H9 (cell line): ENCODE measurements at regions not wholly inside any gene's neighbourhood (a gene's known extent, or its start where the extent isn't known, plus 50 kb on each side); places are given as distances from the start of the nearest gene placed in this dataset.

Experiments used
- DNase-seq: peaks from one replicate; pipeline ENCODE4 v3.0.0-alpha.2; 2017
- H2AFZ ChIP-seq: one replicate; pipeline ENCODE4 v1.6.1; 2013; ENCODE audit warnings: mild to moderate bottlenecking, low read length, control low read depth, moderate library complexity
- H2AK5ac ChIP-seq: 2 replicates; pipeline ENCODE4 v1.6.1; 2013; ENCODE audit warnings: low read length, control low read depth, mixed read lengths; ENCODE audit not compliant: insufficient read length
- H2BK120ac ChIP-seq: one replicate; pipeline ENCODE4 v1.6.1; 2013; ENCODE audit warnings: low read depth, mild to moderate bottlenecking, low read length, control low read depth, inconsistent platforms; ENCODE audit not compliant: poor library complexity, severe bottlenecking
- H2BK12ac ChIP-seq: 2 replicates; pipeline ENCODE4 v1.6.1; 2013; ENCODE audit warnings: low read length, control low read depth, mixed read lengths, low read depth; ENCODE audit not compliant: insufficient read length
- H2BK15ac ChIP-seq: 2 replicates; pipeline ENCODE4 v1.6.1; 2013; ENCODE audit warnings: low read depth, low read length, control low read depth
- H2BK20ac ChIP-seq: one replicate; pipeline ENCODE4 v1.6.1; 2013; ENCODE audit warnings: low read depth, mild to moderate bottlenecking, low read length, control low read depth, inconsistent platforms; ENCODE audit not compliant: poor library complexity, severe bottlenecking
- H2BK5ac ChIP-seq: 2 replicates; pipeline ENCODE4 v1.6.1; 2013; ENCODE audit warnings: low read length, control low read depth, mixed read lengths; ENCODE audit not compliant: insufficient read length
- H3K14ac ChIP-seq: 2 replicates; pipeline ENCODE4 v1.6.1; 2013; ENCODE audit warnings: low read length, control low read depth; ENCODE audit not compliant: insufficient read depth
- H3K18ac ChIP-seq: 2 replicates; pipeline ENCODE4 v1.6.1; 2013; ENCODE audit warnings: low read depth, mild to moderate bottlenecking, mixed read lengths, low read length, control low read depth; ENCODE audit not compliant: insufficient read length
- H3K23ac ChIP-seq: 2 replicates; pipeline ENCODE4 v1.6.1; 2013; ENCODE audit warnings: low read length, control low read depth, mixed read lengths, low read depth; ENCODE audit not compliant: insufficient read length
- H3K23me2 ChIP-seq: 2 replicates; pipeline ENCODE4 v1.6.1; 2013; ENCODE audit warnings: low read depth, mild to moderate bottlenecking, mixed read lengths, low read length, control low read depth; ENCODE audit not compliant: insufficient read length, poor library complexity, severe bottlenecking
- H3K27ac ChIP-seq: 2 replicates; pipeline ENCODE4 v1.5.1; 2013; ENCODE audit warnings: low read length, control low read depth, mixed read lengths, low read depth; ENCODE audit not compliant: insufficient read length
- H3K27me3 ChIP-seq: 2 replicates; pipeline ENCODE4 v1.6.1; 2013; ENCODE audit warnings: low read length, control low read depth, inconsistent platforms; ENCODE audit not compliant: insufficient read depth
- H3K4ac ChIP-seq: 2 replicates; pipeline ENCODE4 v1.6.1; 2013; ENCODE audit warnings: low read depth, mild to moderate bottlenecking, control low read depth, inconsistent platforms, low read length, moderate library complexity
- H3K4me1 ChIP-seq: 2 replicates; pipeline ENCODE4 v1.6.1; 2013; ENCODE audit warnings: low read length, control low read depth, inconsistent platforms; ENCODE audit not compliant: insufficient read depth
- H3K4me2 ChIP-seq: 2 replicates; pipeline ENCODE4 v1.6.1; 2013; ENCODE audit warnings: low read length, control low read depth, mixed read lengths; ENCODE audit not compliant: insufficient read length, insufficient read depth
- H3K56ac ChIP-seq: 2 replicates; pipeline ENCODE4 v1.6.1; 2013; ENCODE audit warnings: low read depth, mild to moderate bottlenecking, mixed read lengths, low read length, control low read depth; ENCODE audit not compliant: insufficient read length
- H3K79me1 ChIP-seq: 2 replicates; pipeline ENCODE4 v1.6.1; 2013; ENCODE audit warnings: low read depth, mild to moderate bottlenecking, moderate library complexity, low read length, control low read depth, inconsistent platforms; ENCODE audit not compliant: insufficient read depth, poor library complexity, severe bottlenecking
- H3K79me2 ChIP-seq: 2 replicates; pipeline ENCODE4 v1.6.1; 2013; ENCODE audit warnings: low read length, control low read depth, inconsistent platforms; ENCODE audit not compliant: insufficient read depth
- H3K9ac ChIP-seq: 2 replicates; pipeline ENCODE4 v1.6.1; 2013; ENCODE audit warnings: low read length, control low read depth, mixed read lengths; ENCODE audit not compliant: insufficient read length; ENCODE audit errors: extremely low read depth
- H3K9me3 ChIP-seq: one replicate; pipeline ENCODE4 v1.6.1; 2013; ENCODE audit warnings: low read depth, low read length, inconsistent platforms; ENCODE audit not compliant: control insufficient read depth
- H3T11ph ChIP-seq: one replicate; pipeline ENCODE4 v1.6.1; 2013; ENCODE audit warnings: mild to moderate bottlenecking, low read length, control low read depth, inconsistent platforms
- H4K20me1 ChIP-seq: one replicate; pipeline ENCODE4 v1.6.1; 2013; ENCODE audit not compliant: control insufficient read depth, insufficient read length, insufficient read depth
- H4K5ac ChIP-seq: 2 replicates; pipeline ENCODE4 v1.6.1; 2013; ENCODE audit warnings: low read depth, mild to moderate bottlenecking, mixed read lengths, low read length, control low read depth; ENCODE audit not compliant: insufficient read length
- H4K8ac ChIP-seq: replicated peaks from 2 replicates; pipeline ENCODE4 v1.6.1; 2013; ENCODE audit warnings: low read length, control low read depth, mixed read lengths, low read depth; ENCODE audit not compliant: insufficient read length
- H4K91ac ChIP-seq: 2 replicates; pipeline ENCODE4 v1.6.1; 2013; ENCODE audit warnings: low read depth, mild to moderate bottlenecking, moderate library complexity, mixed read lengths, low read length, control low read depth; ENCODE audit not compliant: insufficient read length
- H3K27ac Mint-ChIP-seq, 3 experiments: 2 replicates in 2 of 3; 3 replicates in 1 of 3; pipeline ENCODE4 v1.8.0; 2020 to 2021; ENCODE audit warnings: mixed read lengths in 3 of 3, mild to moderate bottlenecking in 1 of 3, moderate library complexity in 1 of 3
- H3K27me3 Mint-ChIP-seq: 2 replicates; pipeline ENCODE4 v1.8.0; 2021; ENCODE audit warnings: low read depth, mild to moderate bottlenecking, moderate library complexity, mixed read lengths
- H3K36me3 Mint-ChIP-seq, 3 experiments: 2 replicates in 2 of 3; 3 replicates in 1 of 3; pipeline ENCODE4 v1.8.0; 2020 to 2021; ENCODE audit warnings: low read depth in 3 of 3, mixed read lengths in 3 of 3; ENCODE audit not compliant: insufficient read depth in 1 of 3
- H3K4me1 Mint-ChIP-seq, 2 experiments: 2 replicates each; pipeline ENCODE4 v1.8.0; 2020; ENCODE audit warnings: mixed read lengths in 2 of 2
- H3K4me3 Mint-ChIP-seq, 2 experiments: 2 replicates in 1 of 2; 3 replicates in 1 of 2; pipeline ENCODE4 v1.8.0; 2020 to 2021; ENCODE audit warnings: mild to moderate bottlenecking in 2 of 2, mixed read lengths in 2 of 2, moderate library complexity in 1 of 2
- H3K9me3 Mint-ChIP-seq, 2 experiments: 2 replicates in 1 of 2; 3 replicates in 1 of 2; pipeline ENCODE4 v1.8.0; 2020; ENCODE audit warnings: mild to moderate bottlenecking in 2 of 2, mixed read lengths in 2 of 2, moderate library complexity in 1 of 2
- WGBS: extraction: QIAGEN DNeasy Blood & Tissue Kit; methylation state at CpG from one replicate; pipeline ENCODE4 v1.1.7; 2013; ENCODE audit warnings: missing lambda C conversion rate, low lambda C conversion rate, mixed read lengths; ENCODE audit not compliant: insufficient read length; ENCODE audit errors: extremely low coverage; 5-methylcytosine and 5-hydroxymethylcytosine counted together
- TF ChIP-seq, protein P1 (sequence below): fragments of 200-600 bp; sonication (generic); conservative IDR thresholded peaks from 3 replicates; pipeline ENCODE4 v1.8.0; 2021; ENCODE audit warnings: antibody characterized with exemption, mild to moderate bottlenecking

DNA sequence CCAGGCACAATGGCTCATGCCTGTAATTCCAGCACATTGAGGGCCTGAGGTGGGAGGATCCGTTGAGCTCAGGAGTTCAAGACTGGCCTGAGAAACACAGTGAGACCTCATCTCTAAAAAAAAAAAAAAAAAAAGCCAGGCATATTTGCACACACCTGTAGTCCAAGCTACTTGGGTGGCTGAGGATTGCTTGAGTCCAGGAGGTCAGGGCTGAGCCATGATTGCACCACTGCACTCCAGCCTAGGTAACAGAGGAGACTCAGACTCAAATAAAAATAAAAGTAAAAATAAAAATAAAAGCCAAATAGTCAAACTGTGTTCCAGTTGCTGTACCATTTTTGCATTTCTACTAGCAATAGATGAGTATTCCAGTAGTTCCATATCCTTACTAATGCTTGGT is 616.0 kb downstream of the KIF4B start:
- no peak overlapping the region for H2BK5ac ChIP-seq
- no peak overlapping the region for H2AFZ ChIP-seq
- H3K9ac ChIP-seq, result no peak overlapping the region
- no peaks in the 10 kb centered on the region for H3K23me2 ChIP-seq
- H3K14ac ChIP-seq, result no peak overlapping the region
- H3K4ac ChIP-seq, result no peak overlapping the region
- Mint-ChIP-seq H3K27me3 (no peaks in the 10 kb centered on the region), H3K4me1 (peaks cover 5 to 9% of the 10 kb centered on the region in 2 experiments), H3K4me3 (no peak overlapping the region), H3K9me3 (peaks cover 5 to 7% of the 10 kb centered on the region in 2 experiments; a peak in 4 of 5 replicates), H3K27ac (no peak overlapping the region), H3K36me3 (peaks cover 0 to 4% (median 0%) of the 10 kb centered on the region in 3 experiments; a peak in 2 of 7 replicates)
- H3K27me3 ChIP-seq, result no peaks in the 10 kb centered on the region
- no peak overlapping the region for H2BK12ac ChIP-seq
- H4K20me1 ChIP-seq, result no peaks in the 10 kb centered on the region
- no peaks in the 10 kb centered on the region for H3K79me2 ChIP-seq
- H3K79me1 ChIP-seq, result no peaks in the 10 kb centered on the region
- H3K56ac ChIP-seq, result no peak overlapping the region
- no peak overlapping the region for H3K18ac ChIP-seq
- H3K27ac ChIP-seq, result no peak overlapping the region
- TF ChIP-seq, protein P1, sequence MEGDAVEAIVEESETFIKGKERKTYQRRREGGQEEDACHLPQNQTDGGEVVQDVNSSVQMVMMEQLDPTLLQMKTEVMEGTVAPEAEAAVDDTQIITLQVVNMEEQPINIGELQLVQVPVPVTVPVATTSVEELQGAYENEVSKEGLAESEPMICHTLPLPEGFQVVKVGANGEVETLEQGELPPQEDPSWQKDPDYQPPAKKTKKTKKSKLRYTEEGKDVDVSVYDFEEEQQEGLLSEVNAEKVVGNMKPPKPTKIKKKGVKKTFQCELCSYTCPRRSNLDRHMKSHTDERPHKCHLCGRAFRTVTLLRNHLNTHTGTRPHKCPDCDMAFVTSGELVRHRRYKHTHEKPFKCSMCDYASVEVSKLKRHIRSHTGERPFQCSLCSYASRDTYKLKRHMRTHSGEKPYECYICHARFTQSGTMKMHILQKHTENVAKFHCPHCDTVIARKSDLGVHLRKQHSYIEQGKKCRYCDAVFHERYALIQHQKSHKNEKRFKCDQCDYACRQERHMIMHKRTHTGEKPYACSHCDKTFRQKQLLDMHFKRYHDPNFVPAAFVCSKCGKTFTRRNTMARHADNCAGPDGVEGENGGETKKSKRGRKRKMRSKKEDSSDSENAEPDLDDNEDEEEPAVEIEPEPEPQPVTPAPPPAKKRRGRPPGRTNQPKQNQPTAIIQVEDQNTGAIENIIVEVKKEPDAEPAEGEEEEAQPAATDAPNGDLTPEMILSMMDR, result no peak
- H4K5ac ChIP-seq, result no peak overlapping the region
- no CpG with 5 or more reads among the region's 1 CpG for WGBS
- H4K91ac ChIP-seq, result no peak overlapping the region
- peaks cover 5% of the 10 kb centered on the region for H3K4me1 ChIP-seq
- H3K4me2 ChIP-seq, result no peak overlapping the region
- H3K9me3 ChIP-seq, result peaks cover 9% of the 10 kb centered on the region
- no peak for DNase-seq
- H3K23ac ChIP-seq, result no peak overlapping the region
- no peak overlapping the region for H2BK15ac ChIP-seq
- H3T11ph ChIP-seq, result no peak overlapping the region
- H4K8ac ChIP-seq, result no peak overlapping the region
- no peak overlapping the region for H2BK20ac ChIP-seq
- H2AK5ac ChIP-seq, result no peak overlapping the region
- no peak overlapping the region for H2BK120ac ChIP-seq
